HG02852 (cell line): ENCODE measurements at regions not wholly inside any gene's neighbourhood (a gene's known extent, or its start where the extent isn't known, plus 50 kb on each side); places are given as distances from the start of the nearest gene placed in this dataset.
"Not testable (repeated sequence)": the region's sequence is repeated elsewhere in the genome, so short reads cannot be mapped to it uniquely, and the experiment has no call there.

Source experiments
- ATAC-seq: cut with Tn5 transposase; IDR thresholded peaks from one replicate; pipeline ENCODE4 v1.9.1; 2021; ENCODE audit warnings: mild to moderate bottlenecking, moderate library complexity; ENCODE audit not compliant: unreplicated experiment

DNA sequence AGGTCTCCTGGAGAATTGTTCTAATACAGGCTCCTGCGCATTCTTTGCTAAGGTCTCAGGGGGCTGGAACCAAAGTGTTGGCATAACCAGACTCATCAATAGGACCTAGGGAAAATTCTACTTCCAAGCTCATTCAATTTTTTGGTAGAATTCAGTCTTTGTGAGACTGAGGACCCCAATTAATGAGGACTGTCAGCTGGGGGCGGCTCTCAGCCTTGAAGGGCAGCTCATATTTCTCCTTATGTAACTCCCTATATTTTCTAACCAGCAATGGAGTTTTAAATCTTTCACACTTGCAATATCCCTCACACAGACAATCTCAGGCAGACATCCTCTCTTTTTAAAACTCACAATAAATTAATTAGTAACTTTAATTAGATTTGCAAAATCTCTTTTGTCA lies 476.4 kb upstream of the LRFN5 start:
- ATAC-seq: no peak

DNA sequence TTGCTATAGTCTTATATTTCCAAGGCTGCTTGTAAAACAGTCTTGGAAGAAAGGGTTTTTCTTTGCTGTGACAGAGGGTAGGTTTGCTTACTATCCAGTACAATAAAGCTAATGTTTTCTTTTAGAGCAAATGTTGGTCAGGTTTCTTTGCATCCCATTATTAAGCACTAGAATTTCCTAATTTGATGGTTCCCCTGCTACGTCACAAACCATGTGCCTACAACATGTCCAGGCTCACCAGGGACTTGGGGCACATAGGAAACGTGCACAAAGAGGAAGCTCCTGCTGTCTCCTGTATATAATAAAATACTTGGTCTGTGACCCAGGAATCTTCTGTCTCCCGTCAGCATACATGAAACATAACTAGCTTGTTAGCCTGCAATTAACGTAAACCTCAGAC lies 486.3 kb upstream of the LRFN5 start:
- ATAC-seq: no peak

DNA sequence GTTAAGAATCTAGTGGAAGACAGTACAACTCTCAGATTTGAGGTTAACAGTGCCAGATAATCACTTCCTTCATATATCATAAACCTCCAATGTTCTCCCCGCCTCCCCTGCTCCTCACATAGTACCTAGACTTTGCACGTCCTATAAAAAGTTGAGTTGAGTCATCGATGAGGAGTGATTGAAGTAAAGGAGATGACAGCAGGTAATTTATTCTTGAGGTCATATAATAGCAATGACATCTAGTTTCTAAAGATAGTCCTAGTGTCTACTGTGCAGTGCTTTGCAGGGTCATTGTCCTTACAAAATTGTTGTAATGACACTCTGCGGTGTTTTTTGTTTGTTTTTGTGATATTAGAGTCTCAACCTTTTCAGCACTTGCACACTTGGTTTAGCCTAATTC lies 510.5 kb upstream of the LRFN5 start:
- no peak for ATAC-seq

DNA sequence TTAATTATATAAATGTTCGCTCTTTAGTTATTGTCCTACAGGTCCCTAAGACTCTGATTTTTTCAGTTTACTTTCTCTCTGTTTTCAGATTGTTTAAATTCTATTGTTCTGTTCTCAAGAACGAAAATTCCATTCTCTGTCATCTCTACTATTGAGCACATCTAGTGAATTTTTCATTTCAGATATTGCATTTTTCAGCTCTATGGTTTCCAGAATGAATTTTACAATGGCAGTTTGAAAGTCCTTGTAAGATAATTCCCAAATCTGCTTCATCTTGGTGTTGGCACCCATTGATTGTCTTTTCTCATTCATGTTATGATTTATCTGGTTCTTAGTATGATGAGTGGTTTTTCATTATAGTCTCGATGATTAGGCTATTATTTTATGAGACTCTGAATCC lies 519.6 kb upstream of the LRFN5 start:
- ATAC-seq: no peak

DNA sequence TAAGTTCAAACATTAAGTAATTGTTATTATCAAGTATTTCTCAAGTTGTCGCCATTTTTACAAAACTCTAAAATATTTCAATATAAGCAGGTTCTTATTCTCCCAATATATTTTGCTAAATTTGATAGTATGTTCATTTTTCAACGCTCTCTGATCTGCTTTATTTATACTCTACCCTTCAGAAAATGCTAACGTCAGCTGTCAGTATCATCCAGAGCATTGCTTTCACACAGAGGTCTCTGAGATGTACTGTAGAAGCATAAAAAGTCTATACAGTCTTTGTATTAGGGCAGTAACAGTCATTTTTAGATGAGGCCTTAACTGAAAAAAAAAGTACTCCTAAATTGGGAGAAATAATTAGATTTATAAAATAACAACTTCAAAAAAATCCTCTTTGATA lies 533.1 kb upstream of the LRFN5 start:
- ATAC-seq: no peak

DNA sequence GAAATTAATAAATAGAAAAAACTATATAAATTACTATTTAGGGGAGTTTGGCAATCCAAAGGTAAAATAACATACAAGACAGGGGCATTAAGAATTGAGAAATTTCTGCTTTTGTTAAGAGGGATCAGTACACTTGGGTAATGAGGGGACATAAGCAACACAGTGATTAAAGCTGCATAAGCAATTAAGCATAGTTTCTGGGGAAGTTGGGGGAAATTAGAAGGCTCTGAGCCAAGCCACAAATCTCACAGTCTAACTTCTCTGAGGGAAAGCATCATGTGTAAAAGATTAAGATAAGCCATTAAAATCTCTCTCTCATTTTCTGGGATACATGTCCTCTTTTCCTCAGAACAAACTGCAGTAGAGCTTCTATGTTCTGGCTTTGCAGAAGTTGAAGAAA lies 533.9 kb upstream of the LRFN5 start:
- ATAC-seq: no peak

DNA sequence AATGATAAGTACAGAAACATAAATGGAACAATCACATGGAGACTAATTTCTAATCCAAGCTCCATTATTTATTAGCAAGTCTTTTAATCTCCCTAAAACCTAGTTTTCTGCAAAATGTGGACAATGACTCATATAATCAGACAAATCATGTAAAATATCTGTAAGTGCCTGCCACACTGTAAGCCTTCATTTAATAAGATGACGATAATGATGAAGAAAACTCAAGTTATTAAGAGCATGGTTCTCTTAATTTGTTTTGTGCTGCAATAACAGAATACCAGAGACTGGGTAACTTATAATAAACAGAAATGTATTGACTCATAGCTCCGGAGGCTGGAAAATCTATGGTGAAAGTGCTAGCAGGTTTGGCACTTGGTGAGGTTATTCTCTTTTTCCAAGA lies 535.3 kb upstream of the LRFN5 start:
- no peak for ATAC-seq

DNA sequence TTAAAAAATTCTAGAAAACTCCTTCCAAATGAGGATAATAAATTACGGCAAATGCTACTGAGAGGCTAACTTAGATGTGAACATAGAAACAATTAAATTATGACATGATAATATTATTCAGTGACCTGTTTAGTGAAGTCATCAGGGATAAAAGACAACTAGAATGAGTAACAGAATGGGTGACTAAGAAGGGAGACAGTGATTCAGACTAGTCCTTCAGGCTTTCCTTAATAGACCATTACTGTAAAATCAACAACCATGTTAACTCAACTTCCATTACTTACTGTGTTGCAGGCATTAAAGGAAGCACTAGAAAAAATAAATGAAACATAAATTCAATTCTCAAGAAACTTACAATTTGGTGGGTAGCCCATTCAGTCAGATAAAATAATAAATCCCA lies 543.9 kb upstream of the LRFN5 start:
- no peak for ATAC-seq

DNA sequence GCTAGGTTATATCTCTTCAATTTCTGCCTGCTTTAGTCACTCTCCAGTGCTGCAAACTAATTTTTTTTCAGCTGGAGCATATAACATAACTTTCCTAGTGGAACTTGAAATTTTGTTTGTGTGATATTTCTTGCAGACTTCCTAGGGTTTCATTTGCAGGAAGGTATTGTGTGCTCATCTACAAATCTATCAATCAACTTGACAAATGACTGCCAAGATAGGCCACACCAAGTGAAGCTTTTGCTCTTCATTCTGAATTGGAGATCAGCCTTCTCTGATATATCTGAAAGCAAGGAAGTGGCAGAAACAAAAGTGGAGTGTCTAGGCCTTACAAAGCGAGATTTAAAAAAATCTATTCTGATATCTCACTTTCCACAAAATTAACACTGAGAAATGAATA lies 551.1 kb upstream of the LRFN5 start:
- ATAC-seq: no peak

DNA sequence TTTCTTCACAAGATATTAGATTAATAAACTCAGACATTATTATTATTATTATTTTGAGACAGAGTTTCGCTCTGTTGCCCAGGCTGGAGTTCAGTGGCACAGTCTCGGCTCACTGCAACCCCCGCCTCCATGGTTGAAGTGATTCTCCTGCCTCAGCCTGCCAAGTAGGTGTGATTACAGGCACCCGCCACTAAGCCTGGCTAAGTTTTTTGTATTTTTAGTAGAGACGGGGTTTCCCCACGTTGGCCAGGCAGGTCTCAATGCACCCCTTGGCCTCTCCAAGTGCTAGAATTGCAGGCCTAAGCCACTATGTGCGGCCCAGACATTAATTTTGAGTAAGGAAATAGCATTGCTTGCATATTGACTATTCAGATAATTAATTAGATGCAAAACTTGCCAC lies 554.9 kb upstream of the LRFN5 start:
- no peak for ATAC-seq

DNA sequence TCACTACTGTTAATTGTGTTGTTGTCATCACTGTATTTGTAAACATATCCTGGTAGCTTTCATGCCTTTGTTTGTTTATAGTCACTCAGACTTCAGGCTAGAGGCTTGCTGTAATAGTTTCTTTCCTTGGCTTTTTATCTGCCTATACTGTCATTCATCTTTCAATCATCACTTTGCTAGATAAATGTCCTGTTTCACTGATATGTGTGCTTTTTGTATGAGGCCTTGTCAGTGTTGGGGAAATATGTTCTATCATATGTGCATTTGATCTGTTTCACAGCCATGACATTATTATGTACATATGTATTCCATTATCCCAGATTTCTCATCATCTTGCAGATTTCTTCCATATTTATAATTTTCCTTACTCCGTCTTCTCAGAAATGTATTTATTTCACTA lies 558.9 kb upstream of the LRFN5 start:
- ATAC-seq: no peak

DNA sequence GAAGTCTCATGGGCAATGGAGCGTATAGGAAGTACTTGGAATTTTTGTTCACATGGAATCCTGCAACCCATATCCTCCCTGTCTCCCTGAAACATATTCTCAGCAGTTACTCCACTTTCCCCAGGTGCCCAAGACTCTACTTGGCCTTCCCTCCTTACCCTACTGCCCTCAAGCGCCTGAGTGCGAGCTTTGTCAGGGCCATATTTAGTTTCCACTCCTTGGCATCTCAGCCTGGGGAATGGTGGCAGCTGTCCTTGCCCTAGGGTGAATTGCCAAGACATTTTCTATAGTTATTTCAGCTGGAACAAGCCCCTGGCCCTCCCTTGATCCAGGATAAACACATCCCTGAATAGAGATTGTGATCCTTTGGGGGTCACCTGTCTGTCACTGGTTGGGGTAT lies 569.3 kb upstream of the LRFN5 start:
- ATAC-seq: no peak

DNA sequence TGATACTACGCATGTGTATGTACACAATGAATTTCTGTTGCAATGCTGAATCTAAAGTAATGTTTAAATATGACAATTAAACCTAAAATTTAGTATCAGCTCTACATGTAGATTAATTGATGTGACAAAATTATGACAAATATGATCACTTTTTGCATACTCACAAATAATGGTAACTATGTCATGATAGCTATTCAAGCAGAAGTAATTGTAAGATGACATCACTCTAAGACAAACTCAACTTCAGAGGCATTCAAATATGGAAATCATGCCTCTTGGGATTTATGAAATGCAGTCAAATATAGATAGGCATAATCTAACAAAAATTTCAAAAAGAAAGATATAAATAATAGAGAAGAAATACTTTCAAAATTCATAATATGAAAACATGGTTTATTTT lies 571.7 kb upstream of the LRFN5 start:
- no peak for ATAC-seq

DNA sequence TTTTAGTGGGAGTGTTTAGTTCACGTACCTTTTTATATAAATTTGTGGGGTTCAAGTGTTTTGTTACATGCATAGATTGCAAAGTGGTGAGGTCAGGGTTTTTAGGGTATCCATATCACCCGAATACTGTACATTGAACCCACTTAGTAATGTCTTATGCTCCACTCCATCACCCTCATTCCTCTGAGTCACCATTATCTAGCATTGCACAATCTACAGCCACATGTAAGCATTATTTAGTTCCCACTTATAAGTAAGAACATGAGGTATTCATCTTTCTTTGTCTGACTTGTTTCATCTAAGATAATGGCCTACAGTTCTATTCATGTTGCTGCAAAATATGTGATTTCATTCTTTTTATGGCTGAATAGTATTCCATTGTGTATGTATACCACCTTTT lies 583.7 kb upstream of the LRFN5 start:
- no peak for ATAC-seq

DNA sequence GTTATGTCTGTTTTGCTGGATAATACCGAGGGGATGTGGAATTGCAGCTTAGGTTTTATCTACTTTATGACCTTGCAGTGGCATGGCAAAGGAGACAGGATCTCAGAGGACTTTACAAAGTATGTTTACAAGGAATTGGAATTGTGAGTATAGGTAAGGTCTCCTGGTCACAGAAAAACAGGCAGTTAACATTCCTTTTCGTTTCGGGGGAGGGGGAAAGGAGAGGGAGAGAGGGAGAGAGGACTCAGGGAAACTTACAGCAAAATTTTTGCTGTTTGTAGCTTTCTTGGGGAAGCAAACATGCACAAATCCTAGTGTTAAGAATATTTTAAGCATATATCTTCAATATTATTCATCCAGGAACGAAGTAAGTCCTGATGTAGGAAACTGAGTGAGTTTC lies 590.5 kb upstream of the LRFN5 start:
- ATAC-seq: no peak

DNA sequence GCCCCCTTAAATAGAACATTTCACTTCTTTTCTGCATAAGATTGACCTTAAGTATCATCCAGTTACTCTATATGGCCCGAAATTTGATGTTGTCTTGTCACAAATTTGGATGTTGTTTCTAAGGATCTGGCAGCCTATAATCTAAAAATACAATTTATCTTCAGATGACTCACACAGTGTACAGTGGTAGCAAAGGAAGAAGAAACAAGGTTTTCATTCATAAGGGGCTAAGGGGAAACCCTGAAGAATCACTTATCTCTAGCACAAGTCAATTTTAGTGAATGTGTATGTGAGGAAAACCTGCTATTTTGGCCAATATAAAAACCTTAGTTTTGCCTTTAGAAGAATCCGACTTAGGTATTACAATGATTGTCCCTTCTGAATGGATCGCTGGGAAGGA lies 606.3 kb upstream of the LRFN5 start:
- no peak for ATAC-seq

DNA sequence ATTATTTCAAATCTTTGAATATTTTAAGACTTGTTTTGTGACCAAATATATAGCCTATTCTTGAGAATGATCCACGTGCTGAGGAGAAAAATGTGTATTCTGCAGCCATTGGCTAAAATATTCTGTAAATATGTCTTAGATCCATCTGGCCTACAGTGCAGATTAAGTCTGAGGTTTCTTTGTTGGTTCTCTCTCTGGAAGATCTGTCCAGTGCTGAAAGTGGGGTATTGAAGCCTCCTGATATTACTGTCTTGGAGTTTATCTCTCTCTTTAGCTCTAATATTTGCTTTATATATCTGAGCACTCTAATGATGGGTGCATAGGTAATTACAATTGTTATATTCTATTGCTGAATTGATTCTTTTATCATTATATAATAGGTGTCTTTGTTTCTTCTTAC lies 617.4 kb upstream of the LRFN5 start:
- no peak for ATAC-seq

DNA sequence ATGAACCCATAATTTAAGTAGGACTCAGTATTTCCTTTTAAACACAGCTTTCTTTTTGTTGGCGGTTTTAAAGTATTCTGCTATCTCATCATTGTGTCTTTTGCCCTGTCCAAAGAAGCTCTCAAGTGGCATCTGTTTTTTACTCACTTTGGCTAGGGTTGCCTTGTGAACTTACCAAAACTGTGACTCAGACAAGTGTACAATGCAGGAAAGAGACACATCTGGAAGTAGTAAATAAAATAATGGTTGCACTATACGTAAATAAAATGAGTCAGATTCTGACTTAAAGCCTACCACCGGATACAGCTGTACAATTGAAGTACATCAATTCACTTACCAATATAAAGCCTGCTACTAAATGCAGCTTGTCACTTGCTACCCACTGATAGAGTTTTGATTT lies 619.2 kb upstream of the LRFN5 start:
- ATAC-seq: no peak

DNA sequence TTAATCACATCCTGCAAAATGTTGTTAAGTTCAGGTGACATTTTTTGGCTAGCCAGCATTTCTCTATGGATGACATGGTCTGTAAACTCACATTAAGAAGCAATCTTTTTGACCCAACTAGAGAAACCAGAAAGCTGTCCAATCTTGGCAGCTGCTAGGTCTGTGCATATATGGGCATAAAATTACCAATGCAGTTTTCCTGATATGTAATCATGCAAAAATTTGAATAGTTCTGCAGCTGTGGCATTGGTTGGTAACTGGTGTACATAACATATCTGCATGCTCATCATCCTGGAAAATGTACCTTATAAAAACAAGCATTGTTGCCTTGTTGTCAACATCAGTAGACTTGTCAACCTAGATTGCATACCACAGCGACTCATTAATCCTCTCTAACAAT lies 620.0 kb upstream of the LRFN5 start:
- ATAC-seq: no peak

DNA sequence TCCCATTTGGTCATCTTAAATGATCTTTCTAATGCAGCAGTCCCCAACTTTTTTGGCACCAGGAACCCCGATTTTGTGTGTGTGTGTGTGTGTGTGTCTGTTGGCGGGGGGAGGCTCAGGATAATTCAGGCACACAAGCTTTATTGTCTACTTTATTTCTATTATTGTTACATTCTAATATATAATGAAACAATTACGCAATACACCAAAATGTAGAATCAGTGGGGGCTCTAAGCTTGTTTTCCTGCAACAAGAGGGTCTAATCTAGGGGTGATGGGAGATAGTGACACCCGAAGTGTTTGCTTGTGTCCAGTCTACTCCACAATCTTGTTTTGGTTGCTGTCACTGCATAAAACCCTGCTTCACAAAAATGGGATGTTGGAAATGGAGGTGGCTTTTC lies 621.1 kb upstream of the LRFN5 start:
- no peak for ATAC-seq

DNA sequence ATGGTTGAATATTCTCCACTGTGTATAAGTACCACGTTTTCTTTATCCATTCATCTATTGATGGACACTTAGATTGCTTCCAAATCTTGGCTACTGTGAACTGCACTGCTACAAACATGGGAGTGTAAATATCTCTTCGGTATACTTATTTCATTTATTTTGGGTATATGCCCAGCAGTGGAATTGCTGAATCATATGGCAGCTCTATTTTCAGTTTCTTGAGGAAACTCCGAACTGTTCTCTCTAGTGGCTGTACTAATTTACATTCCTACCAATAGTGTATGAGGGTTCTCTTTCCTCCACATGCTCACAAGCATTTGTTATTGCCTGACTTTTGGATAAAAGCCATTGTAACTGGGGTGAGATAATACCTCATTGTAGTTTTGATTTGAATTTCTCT lies 623.1 kb upstream of the LRFN5 start:
- ATAC-seq: no peak

DNA sequence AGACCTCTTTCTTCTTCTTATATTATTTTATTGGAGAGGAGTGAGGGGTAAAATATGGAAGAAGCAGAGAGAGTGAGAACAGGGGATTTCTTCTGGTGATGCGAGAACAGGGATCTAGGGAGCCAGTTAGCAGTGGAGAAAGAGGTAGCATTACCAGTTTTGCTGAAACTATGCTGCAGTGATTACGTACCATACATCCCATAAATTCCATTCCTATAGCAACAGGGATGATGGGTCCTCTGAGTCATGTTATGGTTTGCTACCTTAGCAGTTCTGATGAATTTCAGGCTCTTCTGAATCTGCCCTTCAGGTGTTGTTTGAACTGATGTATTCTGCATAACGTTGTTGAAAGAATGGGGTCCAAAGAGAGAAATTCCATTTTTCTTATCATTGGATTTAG lies 625.4 kb upstream of the LRFN5 start:
- ATAC-seq: no peak

DNA sequence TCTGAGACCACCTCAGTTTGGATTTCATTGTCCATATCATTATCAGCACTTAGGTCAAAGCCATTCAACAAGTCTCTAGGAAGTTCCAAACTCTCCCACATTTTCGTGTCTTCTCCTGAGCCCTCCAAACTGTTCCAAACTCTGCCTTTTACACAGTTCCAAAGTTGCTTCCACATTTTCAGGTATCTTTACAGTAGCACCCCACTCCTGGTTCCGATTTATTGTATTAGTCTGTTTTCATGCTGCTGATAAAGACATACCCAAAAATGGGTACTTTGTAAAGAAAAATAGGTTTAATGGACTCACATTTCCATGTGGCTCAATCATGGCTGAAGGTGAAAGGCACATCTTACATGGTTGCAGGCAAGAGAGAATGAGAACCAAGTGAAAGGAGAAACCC lies 646.4 kb upstream of the LRFN5 start:
- not testable (repeated sequence) for ATAC-seq

DNA sequence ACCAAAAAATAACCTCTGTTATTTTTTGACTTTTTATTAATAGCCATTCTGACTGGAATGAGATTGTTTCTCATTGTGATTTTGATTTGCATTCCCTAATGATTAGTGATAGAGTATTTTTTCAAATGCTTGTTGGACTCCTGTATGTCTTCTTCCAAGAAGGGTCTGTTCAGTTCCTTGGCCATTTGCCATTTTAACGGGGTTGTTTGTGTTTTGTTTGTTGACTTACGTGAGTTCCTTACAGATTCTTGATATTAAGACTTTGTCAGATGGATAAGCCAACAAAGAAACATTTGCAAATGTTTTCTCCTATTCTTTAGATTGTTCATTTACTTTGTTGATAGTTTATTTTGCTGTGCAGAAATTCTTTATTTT lies 651.6 kb upstream of the LRFN5 start:
- no peak for ATAC-seq
